GM03348 (cell line): ENCODE measurements at regions not wholly inside any gene's neighbourhood (a gene's known extent, or its start where the extent isn't known, plus 50 kb on each side); places are given as distances from the start of the nearest gene placed in this dataset.
"Not testable (repeated sequence)": the region's sequence is repeated elsewhere in the genome, so short reads cannot be mapped to it uniquely, and the experiment has no call there.

Experiments
- DNase-seq: peaks from one replicate; pipeline ENCODE4 v3.0.0; 2012; ENCODE audit warnings: low spot score

DNA sequence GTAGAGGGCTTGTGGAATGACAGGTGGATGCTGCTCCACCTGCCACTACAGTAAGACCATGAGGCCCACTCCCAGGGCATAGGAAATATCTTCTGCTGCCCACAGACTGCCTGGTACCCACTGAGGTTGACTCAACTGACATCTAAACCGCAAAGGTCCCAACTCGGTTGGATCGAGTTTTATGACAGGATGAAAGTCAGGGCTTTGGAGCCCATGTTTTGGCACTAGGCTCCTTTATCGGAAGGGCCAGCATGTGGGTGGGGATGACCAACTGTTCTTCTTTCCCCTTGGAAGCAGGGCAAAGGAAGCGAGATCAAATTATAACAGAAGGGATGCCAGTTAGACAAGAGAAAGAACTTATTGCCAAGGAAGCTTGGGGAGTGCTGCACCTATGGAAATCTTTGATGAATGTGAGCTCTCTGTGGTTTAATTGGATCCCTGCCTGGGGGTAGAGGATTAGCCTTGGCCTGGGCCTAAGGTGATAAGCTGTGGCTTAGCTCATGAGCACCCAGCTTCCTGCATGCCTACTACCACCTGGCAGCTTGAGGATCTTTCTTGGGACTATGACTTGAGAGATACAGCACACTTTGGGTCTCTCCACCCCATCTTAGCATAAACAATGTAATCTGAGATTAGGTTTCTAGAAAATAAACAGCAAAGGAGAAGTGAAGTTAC is 121.8 kb downstream of the KCNA5 start:
- no peak for DNase-seq

DNA sequence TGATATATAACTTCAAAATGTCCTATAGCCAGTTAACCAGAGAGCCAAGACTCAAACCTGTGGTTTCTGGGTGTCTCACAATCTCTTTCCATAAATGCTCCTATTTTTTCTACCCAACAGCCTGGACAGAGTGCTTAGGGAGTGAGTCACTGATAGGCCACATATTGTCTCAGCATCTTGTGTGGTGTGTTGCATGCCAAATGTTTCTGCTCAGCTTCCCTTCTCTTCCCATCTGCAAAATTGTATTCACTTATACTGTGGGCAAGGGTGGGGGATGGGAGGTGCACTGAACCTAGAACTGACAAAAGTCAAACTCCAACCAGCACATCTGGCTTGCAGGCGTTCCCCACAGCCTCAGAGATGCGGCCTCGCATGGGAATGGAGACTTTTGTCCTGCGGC is 123.3 kb downstream of the KCNA5 start:
- DNase-seq: peak; percentile 90

DNA sequence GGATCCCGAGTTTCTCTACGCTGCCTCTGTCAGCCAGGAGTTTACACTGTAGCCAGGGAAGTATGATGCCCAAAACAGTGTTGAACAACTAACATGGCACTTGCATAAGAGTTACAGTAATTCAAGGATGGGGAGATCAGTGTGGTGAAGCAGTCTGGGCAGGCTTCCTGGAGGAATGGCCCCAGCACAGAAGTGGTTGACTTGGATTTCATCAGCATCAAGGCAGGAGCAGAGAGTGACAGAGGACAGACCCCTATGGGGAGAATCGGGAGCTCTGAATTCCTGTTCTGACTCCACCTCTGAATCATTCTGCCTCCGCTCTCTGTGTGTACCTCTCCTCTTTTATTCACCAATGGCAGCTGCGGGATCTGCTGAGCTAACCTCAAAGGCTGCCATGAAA is 124.5 kb downstream of the KCNA5 start:
- DNase-seq: no peak

DNA sequence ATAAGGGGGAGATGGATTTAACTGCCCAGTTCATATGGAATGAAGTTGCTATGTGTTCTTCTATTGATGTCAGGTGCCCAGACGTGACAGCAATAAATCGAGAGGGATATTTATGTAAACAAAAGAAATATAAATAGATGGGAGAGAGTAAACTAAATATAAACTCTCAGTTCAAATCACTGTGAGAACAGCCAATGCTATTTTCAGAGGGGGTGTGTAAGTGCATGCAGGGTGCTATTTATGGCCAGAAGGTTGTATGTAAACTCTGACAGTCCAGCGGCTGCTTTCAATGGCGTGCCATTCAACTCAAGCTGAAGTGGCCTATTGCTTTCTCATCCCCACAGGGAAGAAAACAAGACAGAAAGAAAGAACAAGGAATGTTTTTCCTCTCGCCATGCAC is 127.2 kb downstream of the KCNA5 start:
- DNase-seq: no peak

DNA sequence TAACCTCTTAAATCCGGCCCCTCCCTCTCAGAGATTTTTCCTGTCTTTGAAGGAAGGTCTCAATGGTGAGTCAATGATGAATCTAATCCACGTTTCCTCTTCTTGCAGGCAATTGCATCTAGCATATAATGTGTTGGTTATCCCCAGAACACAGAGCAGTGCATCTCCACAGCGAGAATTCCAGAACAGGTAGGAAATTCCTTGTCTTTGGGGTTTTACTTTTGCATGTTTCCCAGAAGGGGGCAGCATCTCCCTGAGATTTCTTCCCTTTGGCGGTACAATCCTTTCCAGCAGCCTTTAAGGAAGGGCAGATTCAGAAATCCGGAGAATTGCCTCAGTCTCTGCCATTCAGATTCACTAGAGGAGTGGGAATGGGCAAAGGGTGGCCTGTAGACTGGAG is 128.0 kb downstream of the KCNA5 start:
- peak; percentile 79 for DNase-seq

DNA sequence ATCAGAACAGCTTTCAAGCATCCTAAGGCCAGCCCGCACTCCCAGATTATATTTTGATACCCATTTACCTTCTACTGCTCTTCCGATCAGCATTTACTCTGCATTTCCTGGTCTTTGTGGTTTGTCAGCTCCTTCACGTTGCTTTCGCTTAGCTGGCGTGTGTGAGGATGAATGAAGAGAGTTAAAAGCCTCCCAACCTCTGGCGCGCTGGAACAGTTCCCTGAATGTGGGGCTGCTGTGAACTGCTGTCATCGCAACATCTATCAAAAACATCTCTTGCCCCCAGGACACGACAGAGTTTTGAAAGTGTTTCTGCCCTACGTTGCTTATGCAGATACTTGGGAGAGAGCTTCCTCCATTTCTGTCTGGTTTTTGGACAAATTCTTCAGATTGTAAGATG is 129.2 kb downstream of the KCNA5 start:
- DNase-seq: no peak

DNA sequence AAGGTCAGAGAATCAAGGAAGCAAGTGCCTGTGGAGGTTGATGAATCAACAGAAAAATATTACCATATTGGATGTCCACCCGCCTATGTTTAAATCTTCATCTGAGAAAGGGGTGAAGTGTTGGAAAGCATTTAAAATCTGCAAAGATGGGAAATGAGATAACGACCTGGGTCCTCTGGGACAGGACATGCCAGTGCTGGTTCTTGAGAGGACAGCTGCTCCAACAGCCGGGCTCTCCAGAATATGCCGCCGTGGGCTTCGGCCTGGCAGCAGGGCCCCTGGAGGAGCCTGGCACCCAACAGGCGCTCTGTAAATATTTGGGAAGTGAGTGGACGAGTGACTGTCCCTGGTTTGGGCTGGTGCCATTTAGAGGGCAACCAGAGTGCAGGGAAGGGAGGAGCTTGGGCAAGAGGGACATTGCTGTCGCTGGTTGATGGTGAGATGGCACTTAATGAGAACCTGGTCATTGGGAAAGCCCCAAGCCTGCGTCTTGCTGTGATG is 129.9 kb downstream of the KCNA5 start:
- no peak for DNase-seq

DNA sequence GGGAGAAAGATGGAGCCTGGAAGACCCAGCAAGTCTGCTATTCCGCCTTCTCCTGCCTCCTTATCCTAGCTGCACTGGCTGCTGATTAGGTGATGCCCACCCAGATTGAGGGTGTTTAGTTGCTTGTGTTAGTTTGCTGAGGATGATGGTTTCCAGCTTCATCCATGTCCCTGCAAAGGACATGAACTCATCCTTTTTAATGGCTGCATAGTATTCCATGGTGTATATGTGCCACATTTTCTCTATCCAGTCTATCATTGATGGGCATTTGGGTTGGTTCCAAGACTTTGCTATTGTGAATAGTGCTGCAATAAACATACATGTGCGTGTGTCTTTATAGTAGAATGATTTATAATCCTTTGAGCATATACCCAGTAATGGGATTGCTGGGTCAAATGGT is 131.7 kb downstream of the KCNA5 start:
- not testable (repeated sequence) for DNase-seq

DNA sequence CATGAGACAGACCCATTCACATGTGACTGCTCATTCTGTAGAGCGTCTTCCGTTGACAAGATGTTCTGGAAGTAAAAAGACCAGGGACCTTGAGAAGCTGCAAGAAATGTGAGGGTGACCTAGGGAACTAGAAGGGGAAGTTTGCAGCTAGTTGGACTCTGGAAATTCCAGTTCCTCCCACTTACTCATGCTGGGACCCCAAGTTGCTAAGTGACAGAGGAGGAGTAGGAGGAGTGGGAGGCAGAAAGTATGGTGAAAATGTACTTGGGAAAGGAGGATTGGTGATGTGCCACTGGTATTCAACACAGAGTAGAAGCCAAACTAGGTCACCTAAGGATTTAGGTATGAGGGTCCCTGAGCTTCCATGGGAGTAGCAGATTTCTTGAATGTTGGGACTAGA is 132.4 kb downstream of the KCNA5 start:
- DNase-seq: no peak

DNA sequence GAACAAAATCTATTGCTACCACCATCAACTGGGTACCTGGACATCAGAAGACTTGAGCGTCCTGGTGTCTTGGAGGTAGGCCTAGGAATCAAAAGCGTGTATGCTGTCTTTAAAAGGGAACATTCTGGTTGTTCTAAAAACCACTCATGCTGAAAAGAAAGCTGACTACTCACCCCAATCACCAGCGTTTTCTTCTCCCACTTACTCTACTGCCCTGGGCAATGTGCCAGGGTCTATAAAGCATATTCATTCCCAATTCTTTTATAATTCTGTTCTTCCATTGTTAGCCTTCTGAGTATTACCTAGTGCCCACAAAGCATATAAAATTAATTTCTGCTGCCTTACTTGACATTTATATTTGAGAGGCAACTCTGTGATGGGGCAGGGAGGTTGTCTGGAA is 133.4 kb downstream of the KCNA5 start:
- DNase-seq: no peak

DNA sequence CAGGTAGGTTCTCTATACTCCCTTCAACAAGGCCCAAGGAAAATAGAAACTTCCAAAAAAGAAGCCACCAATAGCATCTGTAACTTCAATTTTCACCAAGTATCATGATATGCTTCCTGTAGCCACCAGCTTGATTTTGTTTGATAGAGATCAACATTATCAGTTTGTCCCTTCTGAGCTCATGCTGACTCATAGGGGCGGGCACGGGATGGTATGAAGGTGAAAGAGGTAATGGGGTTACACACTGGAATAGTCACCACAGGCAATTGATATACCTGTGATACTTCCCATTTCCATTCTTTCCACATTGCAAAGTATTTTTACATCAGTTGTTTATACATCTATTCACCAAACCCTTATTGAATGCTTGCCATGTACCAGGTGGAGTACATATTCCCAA is 134.1 kb downstream of the KCNA5 start:
- DNase-seq: no peak

DNA sequence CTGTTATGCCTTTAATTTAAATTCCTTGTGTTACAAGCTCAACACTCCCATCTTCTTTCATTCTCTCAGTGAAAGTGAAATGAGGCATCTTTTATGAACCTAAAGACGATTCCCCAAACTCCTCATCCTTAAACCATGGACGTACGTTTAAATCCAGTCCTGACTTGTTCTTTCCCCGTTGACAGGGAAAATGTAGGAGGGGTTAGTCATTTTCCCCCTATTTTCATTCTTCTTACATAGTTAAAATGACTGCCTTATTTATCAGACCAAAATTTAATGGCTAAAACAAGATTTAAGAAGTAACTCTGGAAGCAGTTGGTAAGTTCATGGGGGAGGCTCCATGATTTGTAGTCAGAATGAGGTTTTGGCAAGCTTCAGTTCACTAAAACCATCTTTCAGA is 134.9 kb downstream of the KCNA5 start:
- no peak for DNase-seq

DNA sequence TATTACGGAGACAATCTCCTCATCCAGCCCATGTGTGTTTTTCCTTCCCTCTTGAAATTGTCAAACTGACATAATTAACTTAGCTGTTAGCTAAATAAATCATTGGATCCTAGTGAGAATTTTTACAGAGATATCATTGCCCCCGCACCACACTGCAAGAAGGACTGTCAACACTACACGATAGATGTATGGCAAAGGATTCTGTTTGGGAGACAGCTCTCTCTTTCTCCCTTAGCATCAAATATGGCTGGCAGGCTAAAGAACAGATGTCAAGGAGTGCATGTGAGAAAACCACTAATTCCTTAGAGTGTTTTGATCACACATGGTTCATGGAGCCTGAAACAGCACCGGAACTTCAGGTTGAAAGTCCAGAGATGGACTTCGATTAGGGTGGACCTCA is 136.8 kb downstream of the KCNA5 start:
- DNase-seq: no peak

DNA sequence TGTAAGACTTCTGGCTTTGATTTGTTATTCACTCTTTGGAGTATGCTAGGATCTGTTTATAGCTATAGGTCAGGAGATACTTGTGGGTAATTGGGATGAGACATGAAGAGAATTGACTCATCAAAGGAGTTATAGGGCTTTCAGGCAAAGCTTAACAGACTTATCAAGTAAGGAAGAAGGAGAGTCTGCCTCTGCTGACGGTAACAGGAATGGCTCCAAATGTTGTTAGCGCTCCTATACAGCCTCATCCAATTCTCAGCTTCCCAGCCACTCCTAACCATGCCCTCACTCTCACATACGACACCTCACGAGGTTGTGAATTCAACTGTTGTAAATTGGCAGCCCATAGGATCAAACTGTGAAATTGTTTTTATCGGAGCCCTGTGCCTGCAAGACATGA is 140.5 kb downstream of the KCNA5 start:
- DNase-seq: no peak

DNA sequence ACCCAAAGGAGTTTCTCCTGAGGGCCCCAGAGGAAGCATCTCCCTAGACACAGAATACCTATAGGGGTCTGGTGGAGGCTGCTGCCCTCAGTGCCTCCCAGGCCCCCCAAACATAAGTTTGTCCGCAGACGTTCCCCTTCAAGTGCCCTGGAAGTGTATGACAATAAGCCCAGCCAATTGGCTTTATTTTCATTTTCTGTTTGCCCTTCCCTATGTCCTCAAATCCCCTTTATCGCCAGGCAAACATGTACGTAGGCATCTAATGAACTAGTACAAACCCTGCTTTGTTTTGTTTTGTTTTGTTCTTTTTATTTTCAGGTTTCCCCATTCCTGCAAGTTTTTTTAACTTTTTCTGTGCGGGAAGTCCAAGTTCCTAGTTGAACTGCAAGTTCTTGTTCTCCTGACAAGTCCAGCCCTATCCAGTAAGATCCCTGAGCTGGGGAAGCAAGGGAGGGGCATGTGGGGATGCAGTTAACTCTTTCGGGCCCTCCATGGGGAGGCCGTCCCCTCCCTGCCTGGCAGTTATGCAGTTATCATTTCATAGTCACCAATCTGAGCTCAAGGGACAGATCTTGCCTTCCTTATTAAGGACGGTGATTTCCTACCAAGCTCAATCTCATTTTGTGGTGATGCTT is 141.9 kb downstream of the KCNA5 start:
- DNase-seq: no peak

DNA sequence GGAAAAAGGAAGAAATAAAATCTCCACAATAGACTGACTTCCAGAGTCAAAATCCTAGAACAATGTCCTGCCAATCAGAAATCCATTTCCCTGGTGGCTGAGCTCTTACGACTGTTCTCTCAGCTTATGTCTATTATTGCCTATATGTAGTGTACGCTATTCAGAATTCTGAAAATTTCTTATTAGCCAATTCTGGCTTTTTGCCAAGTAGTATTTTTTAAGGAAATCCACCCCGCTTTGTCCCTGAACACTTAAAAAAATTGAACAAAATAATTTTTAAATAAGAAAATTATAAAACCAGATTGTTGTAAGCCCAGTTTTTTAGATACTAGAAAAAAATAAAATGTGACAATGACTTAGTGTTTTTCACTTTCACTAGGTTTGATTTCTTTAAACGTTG is 143.0 kb downstream of the KCNA5 start:
- DNase-seq: no peak

DNA sequence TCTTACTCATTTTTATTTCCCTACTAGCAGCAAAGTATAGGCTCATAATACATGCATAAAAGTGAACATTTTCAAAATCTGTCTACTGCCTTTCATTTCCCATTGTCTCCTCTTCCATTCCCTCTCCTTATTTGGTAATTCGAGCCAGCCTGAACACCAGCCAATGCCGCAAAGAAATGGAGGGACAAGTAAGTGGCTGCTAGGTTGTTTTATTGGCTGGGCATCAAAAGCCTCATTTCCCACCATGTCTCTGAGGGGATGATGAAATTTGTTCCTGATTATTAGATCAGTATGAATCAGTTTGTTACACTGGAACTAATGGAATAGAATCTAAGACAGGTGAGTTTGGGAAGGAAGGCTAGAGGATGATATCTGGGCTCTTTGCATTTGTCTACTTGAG is 143.5 kb downstream of the KCNA5 start:
- no peak for DNase-seq

DNA sequence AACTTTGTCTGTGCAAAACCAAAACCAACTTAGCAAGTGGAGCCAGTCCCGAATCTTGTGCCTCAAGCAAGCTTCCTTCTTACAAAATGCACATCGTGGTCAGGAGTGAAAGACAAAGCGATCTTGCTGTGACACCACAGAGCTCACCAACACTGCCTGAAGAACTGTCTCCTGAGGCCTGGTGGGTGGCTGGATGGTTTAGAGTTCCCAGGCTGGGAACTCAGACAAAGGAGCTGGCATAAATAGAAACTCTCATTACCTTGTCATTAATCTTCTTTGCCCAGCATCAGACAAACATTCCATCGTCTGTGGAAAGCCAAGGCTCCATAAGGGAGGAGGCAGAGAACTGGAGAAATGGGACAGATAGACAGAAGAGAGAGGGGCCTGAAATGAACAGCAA is 144.8 kb downstream of the KCNA5 start:
- DNase-seq: no peak

DNA sequence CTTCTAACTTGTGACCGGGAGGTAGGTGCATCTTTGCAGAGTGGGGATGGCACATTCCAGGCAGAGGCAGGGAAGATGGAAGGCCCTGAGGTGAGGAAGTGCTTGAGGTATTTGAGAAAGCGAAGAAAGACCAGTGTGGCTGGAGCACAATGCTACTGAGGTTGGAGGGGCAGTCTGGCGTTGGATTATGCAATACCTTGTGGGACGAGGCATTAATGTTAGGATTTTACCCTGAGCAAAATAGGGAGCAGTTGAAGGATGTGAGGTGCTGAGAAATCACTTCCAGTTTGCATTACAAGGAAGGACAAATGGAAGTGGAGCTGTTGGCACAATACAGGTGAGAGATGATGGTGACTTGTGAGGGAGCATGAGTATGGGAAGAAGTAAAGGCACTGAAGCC is 145.5 kb downstream of the KCNA5 start:
- DNase-seq: no peak

DNA sequence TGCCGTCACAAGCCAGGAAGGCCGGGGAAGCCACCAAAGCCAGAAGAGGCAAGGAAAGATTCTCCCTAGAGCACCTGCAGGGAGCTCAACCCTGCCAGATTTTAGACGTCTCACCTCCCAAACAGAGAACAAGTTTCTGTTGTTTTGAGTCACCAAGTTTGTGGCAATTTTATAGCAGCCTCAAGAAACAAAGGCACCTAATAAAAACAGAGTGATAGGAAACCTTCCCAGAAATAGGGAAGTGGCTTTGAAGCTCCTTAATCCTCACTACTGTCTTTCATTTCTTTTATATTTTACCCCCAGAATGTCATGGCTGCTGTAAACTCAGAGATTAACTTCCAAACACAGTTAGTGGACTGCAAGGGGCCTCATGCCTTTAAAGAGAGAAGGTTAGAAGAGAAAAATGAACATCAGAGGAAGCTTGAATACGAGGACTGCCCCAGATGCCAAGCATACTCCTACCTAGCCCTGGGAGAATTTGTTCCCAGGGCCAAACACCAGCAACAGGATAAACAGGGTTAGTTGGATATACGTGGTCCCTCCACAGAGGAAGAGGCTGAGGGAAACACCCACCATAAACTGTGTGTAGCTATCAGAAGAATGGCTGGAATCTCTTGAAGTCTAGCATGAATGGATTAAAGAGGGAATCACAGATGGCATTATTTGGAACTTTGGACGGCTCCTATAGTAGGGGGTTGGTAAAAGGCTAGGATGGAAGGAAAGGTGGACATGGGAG is 148.3 kb downstream of the KCNA5 start:
- DNase-seq: no peak

DNA sequence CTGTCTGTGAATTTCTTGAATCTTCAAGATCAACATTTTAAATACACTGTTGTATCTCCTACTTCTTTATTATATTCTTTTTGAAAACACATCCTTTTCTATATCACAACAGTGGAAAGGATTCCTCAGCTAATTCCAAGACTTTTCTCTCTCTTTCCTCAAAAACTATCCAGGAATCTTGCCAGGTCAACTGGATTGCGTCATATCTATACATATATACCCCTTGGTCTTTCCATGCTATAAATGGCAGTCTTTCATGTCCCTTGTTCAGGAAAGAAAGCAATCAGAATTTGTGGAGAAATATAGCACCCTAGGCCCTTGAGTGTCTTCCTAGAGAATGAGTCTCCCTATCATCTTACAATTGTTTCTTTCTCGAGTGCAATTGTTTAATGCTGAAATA is 149.0 kb downstream of the KCNA5 start:
- no peak for DNase-seq

DNA sequence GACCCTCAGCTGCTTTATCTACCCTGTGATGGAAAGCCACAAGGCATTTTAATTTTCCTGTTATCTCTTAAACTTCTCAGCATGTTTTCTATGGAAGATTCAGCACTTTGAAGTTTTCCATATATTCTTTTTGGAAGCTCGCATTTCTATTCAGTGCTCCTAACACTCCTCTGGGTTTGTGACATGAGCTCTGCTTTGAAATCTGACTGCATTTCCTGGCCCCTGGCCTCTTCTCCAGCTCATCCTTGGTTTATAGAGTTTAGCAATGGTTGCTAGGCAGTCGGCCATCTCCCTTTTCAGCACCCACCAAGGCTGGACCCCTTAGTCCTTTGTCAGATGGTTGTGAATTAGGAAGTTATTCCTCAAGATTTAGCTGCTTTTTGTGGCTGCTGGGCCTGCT is 150.6 kb downstream of the KCNA5 start:
- DNase-seq: no peak

DNA sequence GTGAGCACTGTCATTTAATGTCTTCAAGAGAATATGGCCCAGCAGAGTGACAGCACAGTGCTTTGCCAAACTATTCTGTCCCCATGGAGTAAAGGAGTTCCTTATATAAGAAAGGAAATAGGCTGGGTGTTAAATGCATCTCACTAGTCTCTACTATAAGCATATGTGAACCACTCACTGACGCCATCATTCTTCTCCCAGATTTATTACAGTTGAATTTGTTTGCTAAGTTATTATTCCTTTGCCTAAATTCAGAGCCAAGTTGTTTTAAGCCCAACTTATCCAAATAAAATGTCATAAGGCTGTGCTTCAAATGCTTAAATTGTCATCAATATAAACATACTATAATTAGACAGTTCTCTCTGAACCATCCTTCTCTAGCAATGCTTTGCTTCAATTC is 151.6 kb downstream of the KCNA5 start:
- DNase-seq: no peak
